Panc1 (cell line): ENCODE measurements at regions not wholly inside any gene's neighbourhood (a gene's known extent, or its start where the extent isn't known, plus 50 kb on each side); places are given as distances from the start of the nearest gene placed in this dataset.
"Not testable (repeated sequence)": the region's sequence is repeated elsewhere in the genome, so short reads cannot be mapped to it uniquely, and the experiment has no call there.

Source experiments
- POLR2AphosphoS5 ChIP-seq: IDR thresholded peaks from 2 replicates; pipeline ENCODE4 v1.6.1; 2012; ENCODE audit warnings: mild to moderate bottlenecking, low read depth, low read length, moderate library complexity
- TF ChIP-seq, protein P1 (sequence below): fragments of 450-650 bp; IDR thresholded peaks from 2 replicates; pipeline ENCODE4 v1.5.1; 2017; ENCODE audit warnings: mild to moderate bottlenecking

DNA sequence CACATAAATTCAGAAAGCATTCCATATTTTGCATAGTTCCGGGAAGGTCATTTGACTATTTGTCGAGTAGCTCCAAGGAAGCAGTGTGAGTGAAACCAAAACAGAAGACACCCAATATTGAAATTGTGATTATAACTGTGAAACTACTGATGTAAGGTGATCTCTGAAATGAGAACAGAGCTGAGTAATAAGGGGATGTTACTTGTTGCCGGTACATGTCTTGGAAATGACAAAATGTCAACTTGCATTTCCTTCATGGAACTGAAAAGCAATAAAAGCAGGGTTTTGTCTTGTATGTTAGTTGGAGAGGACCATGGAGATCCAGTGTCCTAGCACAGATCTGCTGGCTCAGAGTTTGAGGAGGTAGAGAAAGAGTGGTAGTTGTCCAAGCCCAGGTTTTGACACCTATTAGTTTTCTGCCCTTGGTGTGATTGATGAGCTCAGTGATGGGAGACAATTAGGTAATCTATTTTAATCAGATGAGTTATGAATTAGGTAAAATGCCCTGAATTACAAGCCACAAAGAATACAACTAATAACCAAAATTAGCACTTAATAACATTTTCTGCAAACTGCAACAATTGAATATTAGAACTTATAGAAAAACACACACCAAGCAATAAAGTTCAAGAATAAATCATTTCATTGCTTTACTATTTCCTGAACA lies 58.7 kb upstream of the ZNF519 start:
- TF ChIP-seq, protein P1, sequence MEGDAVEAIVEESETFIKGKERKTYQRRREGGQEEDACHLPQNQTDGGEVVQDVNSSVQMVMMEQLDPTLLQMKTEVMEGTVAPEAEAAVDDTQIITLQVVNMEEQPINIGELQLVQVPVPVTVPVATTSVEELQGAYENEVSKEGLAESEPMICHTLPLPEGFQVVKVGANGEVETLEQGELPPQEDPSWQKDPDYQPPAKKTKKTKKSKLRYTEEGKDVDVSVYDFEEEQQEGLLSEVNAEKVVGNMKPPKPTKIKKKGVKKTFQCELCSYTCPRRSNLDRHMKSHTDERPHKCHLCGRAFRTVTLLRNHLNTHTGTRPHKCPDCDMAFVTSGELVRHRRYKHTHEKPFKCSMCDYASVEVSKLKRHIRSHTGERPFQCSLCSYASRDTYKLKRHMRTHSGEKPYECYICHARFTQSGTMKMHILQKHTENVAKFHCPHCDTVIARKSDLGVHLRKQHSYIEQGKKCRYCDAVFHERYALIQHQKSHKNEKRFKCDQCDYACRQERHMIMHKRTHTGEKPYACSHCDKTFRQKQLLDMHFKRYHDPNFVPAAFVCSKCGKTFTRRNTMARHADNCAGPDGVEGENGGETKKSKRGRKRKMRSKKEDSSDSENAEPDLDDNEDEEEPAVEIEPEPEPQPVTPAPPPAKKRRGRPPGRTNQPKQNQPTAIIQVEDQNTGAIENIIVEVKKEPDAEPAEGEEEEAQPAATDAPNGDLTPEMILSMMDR: not testable (repeated sequence)
- TF ChIP-seq POLR2AphosphoS5: not testable (repeated sequence)
